OCI-LY7 (cell line): ENCODE measurements at regions not wholly inside any gene's neighbourhood (a gene's known extent, or its start where the extent isn't known, plus 50 kb on each side); places are given as distances from the start of the nearest gene placed in this dataset.

Source experiments
- CTCF ChIP-seq: fragments of 200-600 bp; sonication (generic); conservative IDR thresholded peaks from 2 replicates; pipeline ENCODE4 v1.5.1; 2014; ENCODE audit warnings: mild to moderate bottlenecking, antibody characterized with exemption, low read length, moderate library complexity, mixed read lengths
- EZH2phosphoT487 ChIP-seq: fragments of 200-600 bp; sonication (generic); IDR thresholded peaks from 2 replicates; pipeline ENCODE4 v1.6.1; 2018; ENCODE audit warnings: low read depth, borderline replicate concordance, mild to moderate bottlenecking, mixed run types, antibody characterized with exemption, low read length, moderate library complexity, mixed read lengths

- TF ChIP-seq CTCF (no peak), EZH2phosphoT487 (no peak)
These were observed 143.3 kb downstream of the CTH start for GRCh38 chr1:70554341-70554740.
